Neural progenitor cell (in vitro differentiated cells): ENCODE measurements at regions not wholly inside any gene's neighbourhood (a gene's known extent, or its start where the extent isn't known, plus 50 kb on each side); places are given as distances from the start of the nearest gene placed in this dataset.
A peak's percentile ranks its signal among the peaks of the same experiment; 100 is the strongest.

Source experiments
- DNase-seq: peaks from one replicate; pipeline ENCODE4 v3.0.0-alpha.2; 2016; ENCODE audit warnings: low spot score
- H2AFZ ChIP-seq: fragments of 200-600 bp; sonication (generic); replicated peaks from 2 replicates; pipeline ENCODE4 v1.6.1; 2016; ENCODE audit warnings: antibody characterized with exemption
- H3F3A ChIP-seq: fragments of 200-600 bp; sonication (generic); 2 replicates; pipeline ENCODE4 v1.6.1; 2016; ENCODE audit warnings: antibody characterized with exemption, low read depth
- H3K27ac ChIP-seq: fragments of 200-600 bp; sonication (generic); 2 replicates; pipeline ENCODE4 v1.5.1; 2016; ENCODE audit warnings: mild to moderate bottlenecking
- H3K27me3 ChIP-seq: fragments of 200-600 bp; sonication (generic); 2 replicates; pipeline ENCODE4 v1.6.1; 2016; ENCODE audit warnings: mild to moderate bottlenecking, moderate library complexity
- H3K36me3 ChIP-seq: fragments of 200-600 bp; sonication (generic); 2 replicates; pipeline ENCODE4 v1.5.1; 2016
- H3K4me1 ChIP-seq: fragments of 200-600 bp; sonication (generic); 2 replicates; pipeline ENCODE4 v1.6.1; 2016; ENCODE audit warnings: mixed run types
- H3K4me2 ChIP-seq: fragments of 200-600 bp; sonication (generic); 2 replicates; pipeline ENCODE4 v1.6.1; 2016
- H3K4me3 ChIP-seq: fragments of 200-600 bp; sonication (generic); 2 replicates; pipeline ENCODE4 v1.5.1; 2016
- H3K79me2 ChIP-seq: fragments of 200-600 bp; sonication (generic); 2 replicates; pipeline ENCODE4 v1.6.1; 2016; ENCODE audit warnings: low read depth
- H3K9ac ChIP-seq: fragments of 200-600 bp; sonication (generic); 2 replicates; pipeline ENCODE4 v1.6.1; 2016
- H3K9me3 ChIP-seq: fragments of 200-600 bp; sonication (generic); 2 replicates; pipeline ENCODE4 v1.5.1; 2016; ENCODE audit warnings: low read depth
- H4K20me1 ChIP-seq: fragments of 200-600 bp; sonication (generic); 2 replicates; pipeline ENCODE4 v1.6.1; 2016; ENCODE audit warnings: low read depth
- H3K27ac Mint-ChIP-seq: 3 replicates; pipeline ENCODE4 v1.8.0; 2021; ENCODE audit warnings: mixed read lengths
- H3K27me3 Mint-ChIP-seq: 2 replicates; pipeline ENCODE4 v1.8.0; 2022; ENCODE audit warnings: low read depth, mild to moderate bottlenecking, inconsistent platforms, moderate library complexity, mixed read lengths; ENCODE audit not compliant: insufficient read depth
- H3K36me3 Mint-ChIP-seq: 3 replicates; pipeline ENCODE4 v1.8.0; 2021; ENCODE audit warnings: mixed read lengths
- H3K4me1 Mint-ChIP-seq: 3 replicates; pipeline ENCODE4 v1.8.0; 2021; ENCODE audit warnings: mixed read lengths
- H3K4me3 Mint-ChIP-seq: 3 replicates; pipeline ENCODE4 v1.8.0; 2021; ENCODE audit warnings: mild to moderate bottlenecking, moderate library complexity, mixed read lengths
- H3K9me3 Mint-ChIP-seq: 3 replicates; pipeline ENCODE4 v1.8.0; 2020; ENCODE audit warnings: mixed read lengths
- CTCF ChIP-seq: fragments of 200-600 bp; sonication (generic); IDR thresholded peaks from 2 replicates; pipeline ENCODE4 v1.5.1; 2017; ENCODE audit warnings: antibody characterized with exemption, mild to moderate bottlenecking
- EZH2 ChIP-seq: fragments of 200-600 bp; sonication (generic); IDR thresholded peaks from 2 replicates; pipeline ENCODE4 v1.6.1; 2017; ENCODE audit warnings: antibody characterized with exemption, mild to moderate bottlenecking, moderate library complexity
- EZH2phosphoT487 ChIP-seq: fragments of 200-600 bp; sonication (generic); IDR thresholded peaks from 2 replicates; pipeline ENCODE4 v1.6.1; 2017; ENCODE audit warnings: antibody characterized with exemption

GRCh38 chr14:26395726-26396125 is 202.1 kb downstream of the NOVA1 start:
- Mint-ChIP-seq H3K4me1 (peaks cover 44% of the 10 kb centered on the region), H3K27ac (no peak overlapping the region), H3K36me3 (no peaks in the 10 kb centered on the region), H3K27me3 (peaks cover 7% of the 10 kb centered on the region), H3K4me3 (no peak overlapping the region), H3K9me3 (no peaks in the 10 kb centered on the region)
- Histone ChIP-seq H4K20me1 (no peaks in the 10 kb centered on the region), H3K4me2 (no peak overlapping the region), H3F3A (peaks cover 5% of the 10 kb centered on the region), H3K36me3 (no peaks in the 10 kb centered on the region), H3K79me2 (no peaks in the 10 kb centered on the region), H3K4me3 (no peak overlapping the region), H3K9ac (no peak overlapping the region), H2AFZ (no peak overlapping the region), H3K4me1 (peaks cover 17% of the 10 kb centered on the region), H3K27me3 (no peaks in the 10 kb centered on the region), H3K27ac (no peak overlapping the region), H3K9me3 (no peaks in the 10 kb centered on the region)
- no peak for DNase-seq
- TF ChIP-seq CTCF (no peak), EZH2phosphoT487 (no peak), EZH2 (no peak)

DNA sequence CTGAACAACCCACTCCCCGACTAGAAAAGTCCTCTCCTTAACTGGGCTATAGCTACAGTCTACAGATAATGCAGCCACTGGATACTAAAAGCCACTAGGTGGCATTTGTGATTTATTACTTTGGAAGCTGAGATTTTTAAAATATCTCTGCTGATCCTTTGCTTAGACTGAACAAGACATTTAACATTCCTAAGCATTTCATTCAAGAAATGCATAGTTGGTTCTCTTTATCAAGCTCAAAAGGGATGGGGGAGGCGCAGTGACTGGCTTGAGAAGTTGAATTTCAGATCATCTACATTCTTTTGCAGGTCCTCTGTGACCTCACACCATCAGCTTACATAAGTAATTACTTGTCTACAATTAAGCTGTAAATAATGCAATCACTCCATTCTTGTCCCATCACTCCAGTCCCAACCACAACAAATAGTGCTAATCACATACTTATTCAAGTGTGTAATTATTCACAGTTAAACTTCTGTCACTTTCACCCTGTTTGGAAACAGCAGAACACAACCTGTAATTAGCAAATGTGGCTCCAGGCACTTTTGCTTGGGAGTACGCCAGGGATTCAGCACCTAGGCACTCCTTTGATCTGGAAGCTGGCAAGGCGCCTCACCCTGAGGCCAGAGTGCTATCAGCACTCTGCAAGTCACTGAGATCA is 203.6 kb downstream of the NOVA1 start:
- H3K36me3 Mint-ChIP-seq, result no peaks in the 10 kb centered on the region
- H3F3A ChIP-seq, result peaks cover 5% of the 10 kb centered on the region
- no peaks in the 10 kb centered on the region for H3K9me3 Mint-ChIP-seq
- peak; percentile 36 for DNase-seq
- peak overlapping the region; percentile 22 for H3K27ac Mint-ChIP-seq
- H3K27ac ChIP-seq, result no peak overlapping the region
- H3K4me1 Mint-ChIP-seq, result peaks cover 53% of the 10 kb centered on the region
- H4K20me1 ChIP-seq, result no peaks in the 10 kb centered on the region
- peak overlapping the region; percentile 17 for H3K4me2 ChIP-seq
- H3K36me3 ChIP-seq, result no peaks in the 10 kb centered on the region
- TF ChIP-seq EZH2phosphoT487 (no peak), CTCF (peak; percentile 43)
- peaks cover 13% of the 10 kb centered on the region for H3K4me1 ChIP-seq
- no peak overlapping the region for H3K4me3 ChIP-seq
- H3K4me3 Mint-ChIP-seq, result no peak overlapping the region
- H3K9ac ChIP-seq, result no peak overlapping the region
- H3K79me2 ChIP-seq, result no peaks in the 10 kb centered on the region
- peak overlapping the region; percentile 5 for H2AFZ ChIP-seq
- peaks cover 8% of the 10 kb centered on the region for H3K27me3 Mint-ChIP-seq
- no peaks in the 10 kb centered on the region for H3K27me3 ChIP-seq
- no peaks in the 10 kb centered on the region for H3K9me3 ChIP-seq

GRCh38 chr14:26392498-26392897 is 205.3 kb downstream of the NOVA1 start:
- no peaks in the 10 kb centered on the region for H3K79me2 ChIP-seq
- TF ChIP-seq EZH2 (no peak), EZH2phosphoT487 (no peak), CTCF (no peak)
- Mint-ChIP-seq H3K9me3 (no peaks in the 10 kb centered on the region), H3K4me3 (no peak overlapping the region), H3K36me3 (no peaks in the 10 kb centered on the region), H3K4me1 (peaks cover 63% of the 10 kb centered on the region), H3K27ac (no peak overlapping the region), H3K27me3 (peaks cover 8% of the 10 kb centered on the region)
- no peak overlapping the region for H3K4me2 ChIP-seq
- H2AFZ ChIP-seq, result no peak overlapping the region
- DNase-seq, result no peak
- no peaks in the 10 kb centered on the region for H3K9me3 ChIP-seq
- no peaks in the 10 kb centered on the region for H3K27me3 ChIP-seq
- H3K27ac ChIP-seq, result no peak overlapping the region
- H3F3A ChIP-seq, result peaks cover 5% of the 10 kb centered on the region
- no peak overlapping the region for H3K4me3 ChIP-seq
- no peak overlapping the region for H3K9ac ChIP-seq
- peaks cover 13% of the 10 kb centered on the region for H3K4me1 ChIP-seq
- H4K20me1 ChIP-seq, result no peaks in the 10 kb centered on the region
- H3K36me3 ChIP-seq, result no peaks in the 10 kb centered on the region
